GM23338 (cell line): ENCODE measurements at regions not wholly inside any gene's neighbourhood (a gene's known extent, or its start where the extent isn't known, plus 50 kb on each side); places are given as distances from the start of the nearest gene placed in this dataset.

Source experiments
- ATAC-seq: fragments of 200-7000 bp; cut with Tn5 transposase; 3 replicates; pipeline ENCODE4 v1.9.1; 2020
- DNase-seq: peaks from one replicate; pipeline ENCODE4 v3.0.0-alpha.2; 2015; ENCODE audit warnings: low spot score
- H2AFZ ChIP-seq: fragments of 200-600 bp; sonication (generic); 2 replicates; pipeline ENCODE4 v1.8.0; 2016; ENCODE audit warnings: antibody characterized with exemption, mild to moderate bottlenecking, moderate library complexity
- H3F3A ChIP-seq: fragments of 200-600 bp; sonication (generic); replicated peaks from 2 replicates; pipeline ENCODE4 v1.8.0; 2017; ENCODE audit warnings: antibody characterized with exemption, mixed run types, low read depth
- H3K27ac ChIP-seq: fragments of 200-600 bp; sonication (generic); 2 replicates; pipeline ENCODE4 v1.6.1; 2016; ENCODE audit warnings: low read depth
- H3K27me3 ChIP-seq: fragments of 200-600 bp; sonication (generic); 2 replicates; pipeline ENCODE4 v1.8.0; 2016; ENCODE audit warnings: mild to moderate bottlenecking, mixed run types, moderate library complexity; ENCODE audit not compliant: insufficient read depth
- H3K36me3 ChIP-seq: fragments of 200-600 bp; sonication (generic); 2 replicates; pipeline ENCODE4 v1.8.0; 2016; ENCODE audit warnings: mild to moderate bottlenecking; ENCODE audit not compliant: insufficient read depth
- H3K4me1 ChIP-seq: fragments of 200-600 bp; sonication (generic); 2 replicates; pipeline ENCODE4 v1.8.0; 2016; ENCODE audit warnings: mild to moderate bottlenecking, moderate library complexity; ENCODE audit not compliant: insufficient read depth
- H3K4me2 ChIP-seq: fragments of 200-600 bp; sonication (generic); 2 replicates; pipeline ENCODE4 v1.7.1; 2017; ENCODE audit warnings: mixed run types
- H3K4me3 ChIP-seq: fragments of 200-600 bp; sonication (generic); 2 replicates; pipeline ENCODE4 v1.6.1; 2016; ENCODE audit warnings: mixed run types
- H3K79me2 ChIP-seq: fragments of 200-600 bp; sonication (generic); replicated peaks from 2 replicates; pipeline ENCODE4 v1.8.0; 2017; ENCODE audit warnings: mild to moderate bottlenecking; ENCODE audit not compliant: insufficient read depth
- H3K9me2 ChIP-seq: fragments of 200-600 bp; sonication (generic); 2 replicates; pipeline ENCODE4 v1.8.0; 2017; ENCODE audit not compliant: insufficient read depth
- H4K20me1 ChIP-seq: fragments of 200-600 bp; sonication (generic); replicated peaks from 2 replicates; pipeline ENCODE4 v1.8.0; 2017; ENCODE audit warnings: mild to moderate bottlenecking; ENCODE audit not compliant: insufficient read depth
- H3K27ac Mint-ChIP-seq: 2 replicates; pipeline ENCODE4 v1.8.0; 2020; ENCODE audit warnings: inconsistent platforms, mild to moderate bottlenecking, moderate library complexity, mixed read lengths
- H3K27me3 Mint-ChIP-seq: 3 replicates; pipeline ENCODE4 v1.8.0; 2022; ENCODE audit warnings: low read depth, mild to moderate bottlenecking, moderate library complexity, mixed read lengths, inconsistent platforms; ENCODE audit not compliant: insufficient read depth, poor library complexity
- H3K36me3 Mint-ChIP-seq: 3 replicates; pipeline ENCODE4 v1.8.0; 2021; ENCODE audit warnings: low read depth, mild to moderate bottlenecking, inconsistent platforms, moderate library complexity, mixed read lengths
- H3K4me1 Mint-ChIP-seq: 3 replicates; pipeline ENCODE4 v1.8.0; 2020; ENCODE audit warnings: mild to moderate bottlenecking, inconsistent platforms, mixed read lengths
- H3K4me3 Mint-ChIP-seq: 3 replicates; pipeline ENCODE4 v1.8.0; 2021; ENCODE audit warnings: moderate library complexity, mild to moderate bottlenecking, inconsistent platforms, mixed read lengths
- H3K9me3 Mint-ChIP-seq: 3 replicates; pipeline ENCODE4 v1.8.0; 2020; ENCODE audit warnings: moderate library complexity, mild to moderate bottlenecking, inconsistent platforms, mixed read lengths
- CREB1 ChIP-seq: fragments of 250-450 bp; sonication (Bioruptor Pico); IDR thresholded peaks from 2 replicates; pipeline ENCODE4 v1.5.0; 2020; ENCODE audit warnings: low read depth, mild to moderate bottlenecking, moderate library complexity
- EZH2 ChIP-seq: fragments of 200-600 bp; sonication (generic); IDR thresholded peaks from one replicate; pipeline ENCODE4 v1.8.0; 2017; ENCODE audit warnings: antibody characterized with exemption, mild to moderate bottlenecking, low read depth; ENCODE audit not compliant: unreplicated experiment
- EZH2phosphoT487 ChIP-seq: fragments of 200-600 bp; sonication (generic); IDR thresholded peaks from one replicate; pipeline ENCODE4 v1.8.1; 2018; ENCODE audit warnings: antibody characterized with exemption; ENCODE audit not compliant: unreplicated experiment
- JUNB ChIP-seq: IDR thresholded peaks from one replicate; pipeline ENCODE4 v1.6.1; 2016; ENCODE audit warnings: antibody characterized with exemption; ENCODE audit not compliant: unreplicated experiment
- NANOG ChIP-seq: IDR thresholded peaks from 2 replicates; pipeline ENCODE4 v1.6.1; 2016; ENCODE audit warnings: antibody characterized with exemption, borderline replicate concordance
- POLR2AphosphoS5 ChIP-seq: IDR thresholded peaks from 2 replicates; pipeline ENCODE4 v1.6.1; 2016; ENCODE audit warnings: antibody characterized with exemption, low read depth
- STAT1 ChIP-seq: IDR thresholded peaks from one replicate; pipeline ENCODE4 v1.6.1; 2016; ENCODE audit warnings: antibody characterized with exemption; ENCODE audit not compliant: unreplicated experiment
- ZNF114 ChIP-seq: fragments of 250-450 bp; sonication (Bioruptor Pico); IDR thresholded peaks from 2 replicates; pipeline ENCODE4 v1.5.0; 2020; ENCODE audit warnings: mild to moderate bottlenecking, moderate library complexity
- ZNF331 ChIP-seq: fragments of 250-450 bp; sonication (Bioruptor Pico); IDR thresholded peaks from 2 replicates; pipeline ENCODE4 v1.5.0; 2020; ENCODE audit warnings: low read depth, mild to moderate bottlenecking, moderate library complexity
- TF ChIP-seq, protein P1 (sequence below): IDR thresholded peaks from 2 replicates; pipeline ENCODE4 v1.6.1; 2016; ENCODE audit warnings: antibody characterized with exemption
- TF ChIP-seq, protein P2 (sequence below): IDR thresholded peaks from one replicate; pipeline ENCODE4 v1.6.1; 2018; ENCODE audit warnings: antibody characterized with exemption; ENCODE audit not compliant: unreplicated experiment
- TF ChIP-seq, protein P3 (sequence below), 2 experiments: fragments of 200-600 bp in 1 of 2; sonication (generic) in 1 of 2; conservative IDR thresholded peaks; 2 replicates each; pipeline versions ENCODE4 v1.5.1 to v1.6.1; 2016 to 2017; ENCODE audit warnings: antibody characterized with exemption in 2 of 2, low read depth in 2 of 2, mild to moderate bottlenecking in 2 of 2, moderate library complexity in 1 of 2
- TF ChIP-seq, protein P4 (sequence below): fragments of 250-450 bp; sonication (Bioruptor Pico); IDR thresholded peaks from 2 replicates; pipeline ENCODE4 v1.5.0; 2020; ENCODE audit warnings: mild to moderate bottlenecking, moderate library complexity

DNA sequence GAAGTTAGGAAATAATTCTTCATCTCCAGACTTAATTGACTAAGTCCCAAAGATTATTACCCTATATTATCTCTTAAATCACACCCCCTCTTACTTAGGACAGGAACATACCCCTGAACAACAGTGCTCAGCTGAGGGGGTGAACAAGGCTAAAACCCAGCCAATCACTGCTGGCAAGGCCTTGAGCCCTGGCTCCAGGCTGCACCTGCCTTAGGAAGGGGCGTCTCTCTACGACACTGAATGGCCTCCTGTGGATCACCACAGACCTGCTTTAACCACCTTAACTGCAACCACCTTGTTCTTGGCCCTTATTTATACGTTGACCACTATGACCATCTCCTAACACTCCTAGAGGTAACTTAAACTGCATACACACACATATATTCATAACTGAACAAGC, 267.4 kb upstream of the THBS1 start:
- Histone ChIP-seq H3K27ac (no peak overlapping the region), H4K20me1 (no peaks in the 10 kb centered on the region), H3K27me3 (no peaks in the 10 kb centered on the region), H3F3A (no peaks in the 10 kb centered on the region), H3K4me3 (no peak overlapping the region), H3K36me3 (no peaks in the 10 kb centered on the region), H2AFZ (no peak overlapping the region), H3K4me1 (no peaks in the 10 kb centered on the region), H3K79me2 (no peaks in the 10 kb centered on the region), H3K4me2 (no peak overlapping the region), H3K9me2 (peaks cover 3% of the 10 kb centered on the region; the same call in 1 of the 2 replicates)
- Mint-ChIP-seq H3K4me3 (no peak overlapping the region), H3K4me1 (no peaks in the 10 kb centered on the region; the same call in 2 of the 3 replicates), H3K36me3 (no peaks in the 10 kb centered on the region), H3K27ac (no peak overlapping the region), H3K27me3 (no peaks in the 10 kb centered on the region), H3K9me3 (no peaks in the 10 kb centered on the region)
- ATAC-seq (peak; percentile 79), DNase-seq (no peak)
- TF ChIP-seq, protein P1, sequence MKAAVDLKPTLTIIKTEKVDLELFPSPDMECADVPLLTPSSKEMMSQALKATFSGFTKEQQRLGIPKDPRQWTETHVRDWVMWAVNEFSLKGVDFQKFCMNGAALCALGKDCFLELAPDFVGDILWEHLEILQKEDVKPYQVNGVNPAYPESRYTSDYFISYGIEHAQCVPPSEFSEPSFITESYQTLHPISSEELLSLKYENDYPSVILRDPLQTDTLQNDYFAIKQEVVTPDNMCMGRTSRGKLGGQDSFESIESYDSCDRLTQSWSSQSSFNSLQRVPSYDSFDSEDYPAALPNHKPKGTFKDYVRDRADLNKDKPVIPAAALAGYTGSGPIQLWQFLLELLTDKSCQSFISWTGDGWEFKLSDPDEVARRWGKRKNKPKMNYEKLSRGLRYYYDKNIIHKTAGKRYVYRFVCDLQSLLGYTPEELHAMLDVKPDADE = no peak
- TF ChIP-seq, protein P2, sequence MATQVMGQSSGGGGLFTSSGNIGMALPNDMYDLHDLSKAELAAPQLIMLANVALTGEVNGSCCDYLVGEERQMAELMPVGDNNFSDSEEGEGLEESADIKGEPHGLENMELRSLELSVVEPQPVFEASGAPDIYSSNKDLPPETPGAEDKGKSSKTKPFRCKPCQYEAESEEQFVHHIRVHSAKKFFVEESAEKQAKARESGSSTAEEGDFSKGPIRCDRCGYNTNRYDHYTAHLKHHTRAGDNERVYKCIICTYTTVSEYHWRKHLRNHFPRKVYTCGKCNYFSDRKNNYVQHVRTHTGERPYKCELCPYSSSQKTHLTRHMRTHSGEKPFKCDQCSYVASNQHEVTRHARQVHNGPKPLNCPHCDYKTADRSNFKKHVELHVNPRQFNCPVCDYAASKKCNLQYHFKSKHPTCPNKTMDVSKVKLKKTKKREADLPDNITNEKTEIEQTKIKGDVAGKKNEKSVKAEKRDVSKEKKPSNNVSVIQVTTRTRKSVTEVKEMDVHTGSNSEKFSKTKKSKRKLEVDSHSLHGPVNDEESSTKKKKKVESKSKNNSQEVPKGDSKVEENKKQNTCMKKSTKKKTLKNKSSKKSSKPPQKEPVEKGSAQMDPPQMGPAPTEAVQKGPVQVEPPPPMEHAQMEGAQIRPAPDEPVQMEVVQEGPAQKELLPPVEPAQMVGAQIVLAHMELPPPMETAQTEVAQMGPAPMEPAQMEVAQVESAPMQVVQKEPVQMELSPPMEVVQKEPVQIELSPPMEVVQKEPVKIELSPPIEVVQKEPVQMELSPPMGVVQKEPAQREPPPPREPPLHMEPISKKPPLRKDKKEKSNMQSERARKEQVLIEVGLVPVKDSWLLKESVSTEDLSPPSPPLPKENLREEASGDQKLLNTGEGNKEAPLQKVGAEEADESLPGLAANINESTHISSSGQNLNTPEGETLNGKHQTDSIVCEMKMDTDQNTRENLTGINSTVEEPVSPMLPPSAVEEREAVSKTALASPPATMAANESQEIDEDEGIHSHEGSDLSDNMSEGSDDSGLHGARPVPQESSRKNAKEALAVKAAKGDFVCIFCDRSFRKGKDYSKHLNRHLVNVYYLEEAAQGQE = no peak
- no peak for TF ChIP-seq ZNF114
- TF ChIP-seq, protein P3, sequence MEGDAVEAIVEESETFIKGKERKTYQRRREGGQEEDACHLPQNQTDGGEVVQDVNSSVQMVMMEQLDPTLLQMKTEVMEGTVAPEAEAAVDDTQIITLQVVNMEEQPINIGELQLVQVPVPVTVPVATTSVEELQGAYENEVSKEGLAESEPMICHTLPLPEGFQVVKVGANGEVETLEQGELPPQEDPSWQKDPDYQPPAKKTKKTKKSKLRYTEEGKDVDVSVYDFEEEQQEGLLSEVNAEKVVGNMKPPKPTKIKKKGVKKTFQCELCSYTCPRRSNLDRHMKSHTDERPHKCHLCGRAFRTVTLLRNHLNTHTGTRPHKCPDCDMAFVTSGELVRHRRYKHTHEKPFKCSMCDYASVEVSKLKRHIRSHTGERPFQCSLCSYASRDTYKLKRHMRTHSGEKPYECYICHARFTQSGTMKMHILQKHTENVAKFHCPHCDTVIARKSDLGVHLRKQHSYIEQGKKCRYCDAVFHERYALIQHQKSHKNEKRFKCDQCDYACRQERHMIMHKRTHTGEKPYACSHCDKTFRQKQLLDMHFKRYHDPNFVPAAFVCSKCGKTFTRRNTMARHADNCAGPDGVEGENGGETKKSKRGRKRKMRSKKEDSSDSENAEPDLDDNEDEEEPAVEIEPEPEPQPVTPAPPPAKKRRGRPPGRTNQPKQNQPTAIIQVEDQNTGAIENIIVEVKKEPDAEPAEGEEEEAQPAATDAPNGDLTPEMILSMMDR (conservative IDR thresholded peaks at IDR 0.05; ENCODE audit: low read depth in 2 of 2) = no peak
- no peak for TF ChIP-seq JUNB
- TF ChIP-seq STAT1 = no peak
- TF ChIP-seq POLR2AphosphoS5 = no peak
- no peak for TF ChIP-seq ZNF331 (CRISPR knock-in tag)
- TF ChIP-seq EZH2phosphoT487 = no peak
- no peak for TF ChIP-seq EZH2
- no peak for TF ChIP-seq CREB1 (CRISPR knock-in tag)
- no peak for TF ChIP-seq NANOG
- TF ChIP-seq, protein P4, sequence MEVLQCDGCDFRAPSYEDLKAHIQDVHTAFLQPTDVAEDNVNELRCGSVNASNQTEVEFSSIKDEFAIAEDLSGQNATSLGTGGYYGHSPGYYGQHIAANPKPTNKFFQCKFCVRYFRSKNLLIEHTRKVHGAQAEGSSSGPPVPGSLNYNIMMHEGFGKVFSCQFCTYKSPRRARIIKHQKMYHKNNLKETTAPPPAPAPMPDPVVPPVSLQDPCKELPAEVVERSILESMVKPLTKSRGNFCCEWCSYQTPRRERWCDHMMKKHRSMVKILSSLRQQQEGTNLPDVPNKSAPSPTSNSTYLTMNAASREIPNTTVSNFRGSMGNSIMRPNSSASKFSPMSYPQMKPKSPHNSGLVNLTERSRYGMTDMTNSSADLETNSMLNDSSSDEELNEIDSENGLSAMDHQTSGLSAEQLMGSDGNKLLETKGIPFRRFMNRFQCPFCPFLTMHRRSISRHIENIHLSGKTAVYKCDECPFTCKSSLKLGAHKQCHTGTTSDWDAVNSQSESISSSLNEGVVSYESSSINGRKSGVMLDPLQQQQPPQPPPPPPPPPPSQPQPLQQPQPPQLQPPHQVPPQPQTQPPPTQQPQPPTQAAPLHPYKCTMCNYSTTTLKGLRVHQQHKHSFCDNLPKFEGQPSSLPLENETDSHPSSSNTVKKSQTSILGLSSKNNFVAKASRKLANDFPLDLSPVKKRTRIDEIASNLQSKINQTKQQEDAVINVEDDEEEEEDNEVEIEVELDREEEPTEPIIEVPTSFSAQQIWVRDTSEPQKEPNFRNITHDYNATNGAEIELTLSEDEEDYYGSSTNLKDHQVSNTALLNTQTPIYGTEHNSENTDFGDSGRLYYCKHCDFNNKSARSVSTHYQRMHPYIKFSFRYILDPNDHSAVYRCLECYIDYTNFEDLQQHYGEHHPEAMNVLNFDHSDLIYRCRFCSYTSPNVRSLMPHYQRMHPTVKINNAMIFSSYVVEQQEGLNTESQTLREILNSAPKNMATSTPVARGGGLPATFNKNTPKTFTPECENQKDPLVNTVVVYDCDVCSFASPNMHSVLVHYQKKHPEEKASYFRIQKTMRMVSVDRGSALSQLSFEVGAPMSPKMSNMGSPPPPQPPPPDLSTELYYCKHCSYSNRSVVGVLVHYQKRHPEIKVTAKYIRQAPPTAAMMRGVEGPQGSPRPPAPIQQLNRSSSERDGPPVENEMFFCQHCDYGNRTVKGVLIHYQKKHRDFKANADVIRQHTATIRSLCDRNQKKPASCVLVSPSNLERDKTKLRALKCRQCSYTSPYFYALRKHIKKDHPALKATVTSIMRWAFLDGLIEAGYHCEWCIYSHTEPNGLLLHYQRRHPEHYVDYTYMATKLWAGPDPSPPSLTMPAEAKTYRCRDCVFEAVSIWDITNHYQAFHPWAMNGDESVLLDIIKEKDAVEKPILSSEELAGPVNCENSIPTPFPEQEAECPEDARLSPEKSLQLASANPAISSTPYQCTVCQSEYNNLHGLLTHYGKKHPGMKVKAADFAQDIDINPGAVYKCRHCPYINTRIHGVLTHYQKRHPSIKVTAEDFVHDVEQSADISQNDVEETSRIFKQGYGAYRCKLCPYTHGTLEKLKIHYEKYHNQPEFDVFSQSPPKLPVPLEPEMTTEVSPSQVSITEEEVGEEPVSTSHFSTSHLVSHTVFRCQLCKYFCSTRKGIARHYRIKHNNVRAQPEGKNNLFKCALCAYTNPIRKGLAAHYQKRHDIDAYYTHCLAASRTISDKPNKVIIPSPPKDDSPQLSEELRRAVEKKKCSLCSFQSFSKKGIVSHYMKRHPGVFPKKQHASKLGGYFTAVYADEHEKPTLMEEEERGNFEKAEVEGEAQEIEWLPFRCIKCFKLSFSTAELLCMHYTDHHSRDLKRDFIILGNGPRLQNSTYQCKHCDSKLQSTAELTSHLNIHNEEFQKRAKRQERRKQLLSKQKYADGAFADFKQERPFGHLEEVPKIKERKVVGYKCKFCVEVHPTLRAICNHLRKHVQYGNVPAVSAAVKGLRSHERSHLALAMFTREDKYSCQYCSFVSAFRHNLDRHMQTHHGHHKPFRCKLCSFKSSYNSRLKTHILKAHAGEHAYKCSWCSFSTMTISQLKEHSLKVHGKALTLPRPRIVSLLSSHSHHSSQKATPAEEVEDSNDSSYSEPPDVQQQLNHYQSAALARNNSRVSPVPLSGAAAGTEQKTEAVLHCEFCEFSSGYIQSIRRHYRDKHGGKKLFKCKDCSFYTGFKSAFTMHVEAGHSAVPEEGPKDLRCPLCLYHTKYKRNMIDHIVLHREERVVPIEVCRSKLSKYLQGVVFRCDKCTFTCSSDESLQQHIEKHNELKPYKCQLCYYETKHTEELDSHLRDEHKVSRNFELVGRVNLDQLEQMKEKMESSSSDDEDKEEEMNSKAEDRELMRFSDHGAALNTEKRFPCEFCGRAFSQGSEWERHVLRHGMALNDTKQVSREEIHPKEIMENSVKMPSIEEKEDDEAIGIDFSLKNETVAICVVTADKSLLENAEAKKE (CRISPR knock-in tag) = no peak
